ENCODE measurements at regions not wholly inside any gene's neighbourhood (a gene's known extent, or its start where the extent isn't known, plus 50 kb on each side); places are given as distances from the start of the nearest gene placed in this dataset.
A peak's percentile ranks its signal among the peaks of the same experiment; 100 is the strongest.

- no peak overlapping the region for H3K27ac ChIP-seq
- no peak for DNase-seq (ENCODE audit: low spot score)
- TF ChIP-seq CTCF (IDR thresholded peaks at IDR 0.05): no peak
- H3K4me3 ChIP-seq: no peak overlapping the region
These were observed 98.4 kb downstream of the MRPL14 start for GRCh38 chr6:44028789-44029310.

- TF ChIP-seq CTCF (IDR thresholded peaks at IDR 0.05): no peak
- H3K4me3 ChIP-seq: no peak overlapping the region
- H3K27ac ChIP-seq: no peak overlapping the region
- no peak for DNase-seq (ENCODE audit: low spot score)
These were observed 102.0 kb downstream of the MRPL14 start for GRCh38 chr6:44025226-44025625.

- Histone ChIP-seq H3K27ac (no peak overlapping the region), H3K4me3 (no peak overlapping the region)
- TF ChIP-seq CTCF (IDR thresholded peaks at IDR 0.05): no peak
- no peak for DNase-seq (ENCODE audit: low spot score)
These were observed 102.6 kb downstream of the MRPL14 start for GRCh38 chr6:44024574-44025219.

GRCh38 chr6:44023586-44024454 lies 103.4 kb downstream of the MRPL14 start:
- no peak overlapping the region for H3K27ac ChIP-seq
- no peak for TF ChIP-seq CTCF (IDR thresholded peaks at IDR 0.05)
- H3K4me3 ChIP-seq: no peak overlapping the region
- DNase-seq (ENCODE audit: low spot score): peak; percentile 63

GRCh38 chr6:44022671-44023352 lies 104.4 kb downstream of the MRPL14 start:
- no peak for TF ChIP-seq CTCF (IDR thresholded peaks at IDR 0.05)
- peak; percentile 54 for DNase-seq (ENCODE audit: low spot score)

GRCh38 chr6:44022296-44022661 lies 105.0 kb downstream of the MRPL14 start:
- Histone ChIP-seq H3K4me3 (no peak overlapping the region), H3K27ac (peak overlapping the region in 1 of 2 donors; percentile 51)
- TF ChIP-seq CTCF (IDR thresholded peaks at IDR 0.05): no peak
- DNase-seq (ENCODE audit: low spot score): no peak

More at GRCh38 chr6:44022671-44023352, 104.4 kb downstream of the MRPL14 start:
- no peak overlapping the region for H3K4me3 ChIP-seq
- peak overlapping the region in 1 of 2 donors; percentile 51 for H3K27ac ChIP-seq

Data from coronary artery (tissue), 2 donors.